GM12878 (cell line): ENCODE measurements at regions not wholly inside any gene's neighbourhood (a gene's known extent, or its start where the extent isn't known, plus 50 kb on each side); places are given as distances from the start of the nearest gene placed in this dataset.

Experiments
- ATAC-seq: fragments of 200-7000 bp; cut with Tn5 transposase; 3 replicates; pipeline ENCODE4 v1.9.1; 2020; ENCODE audit warnings: mild to moderate bottlenecking, moderate library complexity
- BruUV-seq: library from RNA; stranded (reverse); fragments of 400-500 nt; replicated peaks from 2 replicates; lab custom pipeline; 2021; lab: Mats Ljungman, UMichigan
- CTCF ChIA-PET: fragments of 300-600 bp; sonication (Branson Sonifier 250); formaldehyde crosslinking; extraction: SDS; loops from one replicate; lab custom pipeline; 2021; ENCODE audit warnings: inconsistent platforms; lab: Yijun Ruan, JAX
- POLR2A ChIA-PET: fragments of 350-600 bp; formaldehyde crosslinking; extraction: SDS; loops from one replicate; lab custom pipeline; 2021; ENCODE audit warnings: inconsistent platforms; lab: Charles Lee
- RAD21 ChIA-PET: fragments of 300-600 bp; sonication (Branson Sonifier 250); formaldehyde crosslinking; loops from one replicate; lab custom pipeline; 2023; ENCODE audit warnings: antibody characterized with exemption; ENCODE audit not compliant: unreplicated experiment; lab: Charles Lee
- SMC1A ChIA-PET: fragments of 300-600 bp; sonication (Branson Sonifier 250); formaldehyde crosslinking; loops from one replicate; lab custom pipeline; 2023; ENCODE audit not compliant: unreplicated experiment, uncharacterized antibody; lab: Charles Lee
- DNase-seq: peaks from one replicate; pipeline ENCODE4 v3.0.0-alpha.2; 2011; ENCODE audit warnings: low read depth, low spot score
- FAIRE-seq: peaks from 3 replicates; lab custom pipeline; 2011; peaks lifted over from hg19 to GRCh38; lab: Jason Lieb, UNC
- H2AFZ ChIP-seq: 2 replicates; pipeline ENCODE4 v1.6.0; 2011; ENCODE audit warnings: low read depth, low read length, control low read depth; ENCODE audit not compliant: control insufficient read depth
- H3K27ac ChIP-seq: 2 replicates; pipeline ENCODE4 v1.5.1; 2011; ENCODE audit warnings: control low read depth; ENCODE audit not compliant: control insufficient read depth, insufficient read depth
- H3K27me3 ChIP-seq, 2 experiments: replicated peaks in 1 of 2; 2 replicates each; pipeline versions ENCODE4 v1.6.0 to v1.6.1; 2011; ENCODE audit warnings: low read length in 1 of 2; ENCODE audit not compliant: control insufficient read depth in 2 of 2, insufficient read depth in 2 of 2
- H3K36me3 ChIP-seq, 2 experiments: 2 replicates each; pipeline ENCODE4 v1.5.1; 2011; ENCODE audit warnings: low read length in 1 of 2; ENCODE audit not compliant: control insufficient read depth in 2 of 2, insufficient read depth in 2 of 2
- H3K4me1 ChIP-seq: 2 replicates; pipeline ENCODE4 v1.6.1; 2011; ENCODE audit warnings: mild to moderate bottlenecking, low read length, moderate library complexity, mixed read lengths; ENCODE audit not compliant: control insufficient read depth, insufficient read depth
- H3K4me2 ChIP-seq: 2 replicates; pipeline ENCODE4 v1.6.0; 2011; ENCODE audit warnings: control low read depth; ENCODE audit not compliant: control insufficient read depth, insufficient read depth
- H3K4me3 ChIP-seq: fragments of 200-600 bp; sonication (generic); 2 replicates; pipeline ENCODE4 v1.5.1; 2016
- H3K79me2 ChIP-seq: 2 replicates; pipeline ENCODE4 v1.6.0; 2011; ENCODE audit warnings: low read length; ENCODE audit not compliant: control insufficient read depth, insufficient read depth
- H3K9ac ChIP-seq: 2 replicates; pipeline ENCODE4 v1.8.0; 2011; ENCODE audit warnings: low read length, control low read depth, mixed read lengths; ENCODE audit not compliant: control insufficient read depth, insufficient read depth
- H3K9me3 ChIP-seq: replicated peaks from 3 replicates; pipeline ENCODE4 v1.5.1; 2011; ENCODE audit warnings: mild to moderate bottlenecking, low read length; ENCODE audit not compliant: control insufficient read depth, insufficient read depth
- H4K20me1 ChIP-seq: 2 replicates; pipeline ENCODE4 v1.6.0; 2011; ENCODE audit not compliant: control insufficient read depth, insufficient read depth
- ATF7 ChIP-seq: fragments of 450-650 bp; IDR thresholded peaks from 2 replicates; pipeline ENCODE4 v1.6.1; 2016; ENCODE audit warnings: low read depth, mild to moderate bottlenecking
- CEBPB ChIP-seq, 2 experiments: fragments of 150-350 bp in 1 of 2; IDR thresholded peaks; 2 replicates each; pipeline ENCODE4 v1.6.1; 2012 to 2014; ENCODE audit warnings: low read depth in 2 of 2, low read length in 2 of 2, borderline replicate concordance in 1 of 2, inconsistent platforms in 1 of 2
- CREM ChIP-seq: IDR thresholded peaks from 2 replicates; pipeline ENCODE4 v1.6.1; 2014; ENCODE audit warnings: antibody characterized with exemption, low read depth
- IRF4 ChIP-seq: IDR thresholded peaks from 2 replicates; pipeline ENCODE4 v1.6.1; 2011; ENCODE audit warnings: low read depth, low read length
- PML ChIP-seq: IDR thresholded peaks from 2 replicates; pipeline ENCODE4 v1.6.1; 2012; ENCODE audit warnings: low read length, inconsistent platforms
- RAD51 ChIP-seq: fragments of 450-650 bp; IDR thresholded peaks from 2 replicates; pipeline ENCODE4 v1.6.1; 2016; ENCODE audit warnings: moderate library complexity, mild to moderate bottlenecking, inconsistent platforms
- TARDBP ChIP-seq: IDR thresholded peaks from 2 replicates; pipeline ENCODE4 v1.6.1; 2016; ENCODE audit warnings: borderline replicate concordance
- TCF3 ChIP-seq: IDR thresholded peaks from 2 replicates; pipeline ENCODE4 v1.6.1; 2012; ENCODE audit warnings: low read depth, mild to moderate bottlenecking, low read length, borderline replicate concordance; ENCODE audit not compliant: insufficient read depth
- in situ Hi-C: fragments of 300-500 bp; cut with MboI; formaldehyde crosslinking; loops from 9 replicates; pipeline ENCODE4 v1.14.3; 2018; ENCODE audit warnings: mixed read lengths
- intact Hi-C: fragments of 100-400 bp; cut with micrococcal nuclease; formaldehyde crosslinking; loops from one replicate; pipeline ENCODE4 v1.14.2; 2022; ENCODE audit not compliant: unreplicated experiment
- TF ChIP-seq, protein P1 (sequence below): fragments of 450-650 bp; formaldehyde crosslinking; IDR thresholded peaks from 2 replicates; pipeline ENCODE4 v1.4.0; 2020; ENCODE audit warnings: mild to moderate bottlenecking, moderate library complexity
- TF ChIP-seq, protein P2 (sequence below): IDR thresholded peaks from 2 replicates; pipeline ENCODE4 v1.6.1; 2012; ENCODE audit warnings: low read depth, low read length, improper control_type of control experiment
- TF ChIP-seq, protein P3 (sequence below): IDR thresholded peaks from 2 replicates; pipeline ENCODE4 v1.6.1; 2012; ENCODE audit warnings: low read length, inconsistent platforms
- TF ChIP-seq, protein P4 (sequence below): fragments of 450-650 bp; IDR thresholded peaks from 2 replicates; pipeline ENCODE4 v1.6.1; 2017; ENCODE audit warnings: mild to moderate bottlenecking, low read depth, inconsistent platforms; ENCODE audit not compliant: poor library complexity, severe bottlenecking

DNA sequence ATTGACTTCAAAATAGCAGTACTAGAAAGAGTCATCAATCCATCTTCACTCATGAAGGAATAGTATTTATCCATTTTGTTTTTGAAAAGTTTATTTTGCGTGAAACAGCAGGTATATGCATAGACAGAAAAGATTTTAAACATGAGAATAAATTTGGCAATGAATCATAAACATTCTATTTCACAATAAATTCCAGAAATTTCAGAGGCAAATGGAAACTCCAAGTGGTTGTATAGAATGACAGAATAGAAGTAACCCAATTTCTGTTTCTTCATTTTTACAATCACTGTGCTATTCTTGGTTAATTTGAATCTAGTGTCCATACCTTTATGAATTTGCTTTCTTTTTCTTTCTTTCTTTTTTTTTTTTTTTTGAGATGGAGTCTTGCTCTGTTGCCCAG lies 173.0 kb upstream of the ECI2 start (continued):
- TF ChIP-seq, protein P1, sequence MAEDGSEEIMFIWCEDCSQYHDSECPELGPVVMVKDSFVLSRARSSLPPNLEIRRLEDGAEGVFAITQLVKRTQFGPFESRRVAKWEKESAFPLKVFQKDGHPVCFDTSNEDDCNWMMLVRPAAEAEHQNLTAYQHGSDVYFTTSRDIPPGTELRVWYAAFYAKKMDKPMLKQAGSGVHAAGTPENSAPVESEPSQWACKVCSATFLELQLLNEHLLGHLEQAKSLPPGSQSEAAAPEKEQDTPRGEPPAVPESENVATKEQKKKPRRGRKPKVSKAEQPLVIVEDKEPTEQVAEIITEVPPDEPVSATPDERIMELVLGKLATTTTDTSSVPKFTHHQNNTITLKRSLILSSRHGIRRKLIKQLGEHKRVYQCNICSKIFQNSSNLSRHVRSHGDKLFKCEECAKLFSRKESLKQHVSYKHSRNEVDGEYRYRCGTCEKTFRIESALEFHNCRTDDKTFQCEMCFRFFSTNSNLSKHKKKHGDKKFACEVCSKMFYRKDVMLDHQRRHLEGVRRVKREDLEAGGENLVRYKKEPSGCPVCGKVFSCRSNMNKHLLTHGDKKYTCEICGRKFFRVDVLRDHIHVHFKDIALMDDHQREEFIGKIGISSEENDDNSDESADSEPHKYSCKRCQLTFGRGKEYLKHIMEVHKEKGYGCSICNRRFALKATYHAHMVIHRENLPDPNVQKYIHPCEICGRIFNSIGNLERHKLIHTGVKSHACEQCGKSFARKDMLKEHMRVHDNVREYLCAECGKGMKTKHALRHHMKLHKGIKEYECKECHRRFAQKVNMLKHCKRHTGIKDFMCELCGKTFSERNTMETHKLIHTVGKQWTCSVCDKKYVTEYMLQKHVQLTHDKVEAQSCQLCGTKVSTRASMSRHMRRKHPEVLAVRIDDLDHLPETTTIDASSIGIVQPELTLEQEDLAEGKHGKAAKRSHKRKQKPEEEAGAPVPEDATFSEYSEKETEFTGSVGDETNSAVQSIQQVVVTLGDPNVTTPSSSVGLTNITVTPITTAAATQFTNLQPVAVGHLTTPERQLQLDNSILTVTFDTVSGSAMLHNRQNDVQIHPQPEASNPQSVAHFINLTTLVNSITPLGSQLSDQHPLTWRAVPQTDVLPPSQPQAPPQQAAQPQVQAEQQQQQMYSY (CRISPR knock-in tag) = no peak
- no peak for TF ChIP-seq RAD51
- TF ChIP-seq IRF4 = no peak

DNA sequence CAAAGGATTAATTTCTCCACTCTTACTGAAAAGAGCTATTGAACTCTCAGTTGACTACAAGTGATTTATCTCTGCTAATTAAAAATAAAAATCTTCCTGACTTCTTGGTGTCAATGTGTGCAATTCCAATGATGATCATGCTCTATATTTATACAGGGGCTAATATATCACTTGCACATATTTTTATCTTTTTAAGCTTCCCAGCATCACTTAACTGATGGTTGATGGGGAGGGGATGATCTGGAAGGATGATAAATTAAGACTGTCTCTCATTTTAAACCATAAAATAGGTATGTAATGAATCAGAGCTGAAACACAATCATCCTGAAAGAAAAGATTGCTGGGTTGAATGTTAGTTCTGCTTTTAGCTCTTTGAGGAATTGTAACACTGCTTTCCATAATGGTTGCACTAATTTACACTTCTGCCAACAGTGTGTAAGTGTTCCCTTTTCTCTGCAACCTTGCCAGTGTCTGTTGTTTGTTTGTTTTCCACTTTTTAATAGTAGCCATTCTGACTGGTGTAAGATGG lies 169.6 kb upstream of the ECI2 start:
- no peaks in the 10 kb centered on the region for H4K20me1 ChIP-seq
- no peaks in the 10 kb centered on the region for H3K9me3 ChIP-seq
- no peaks in the 10 kb centered on the region for H3K27me3 ChIP-seq
- no peak for FAIRE-seq
- in situ Hi-C loops (no loop called here), intact Hi-C loops (no loop called here)
- no peak overlapping the region for H2AFZ ChIP-seq
- ChIA-PET POLR2A (no interaction called here), CTCF (interaction anchor here (1.3 kb wide), 1 partner anchor 9 kb away, joined by 3 read pairs; no protein-coding TSS in a partner anchor), RAD21 (no interaction called here), SMC1A (interaction anchor here (0.7 to 1.1 kb wide), 2 partner anchors 9 to 31 kb away, joined by 3 read pairs; no protein-coding TSS in a partner anchor)
- no peaks in the 10 kb centered on the region for H3K4me1 ChIP-seq
- no peak overlapping the region for H3K4me2 ChIP-seq
- H3K4me3 ChIP-seq = no peak overlapping the region
- no TSS peak for BruUV-seq
- no peak overlapping the region for H3K27ac ChIP-seq
- H3K36me3 ChIP-seq = no peaks in the 10 kb centered on the region
- H3K9ac ChIP-seq = no peak overlapping the region
- H3K79me2 ChIP-seq = no peaks in the 10 kb centered on the region
- no peak for ATAC-seq
- no peak for DNase-seq
- TF ChIP-seq, protein P2, sequence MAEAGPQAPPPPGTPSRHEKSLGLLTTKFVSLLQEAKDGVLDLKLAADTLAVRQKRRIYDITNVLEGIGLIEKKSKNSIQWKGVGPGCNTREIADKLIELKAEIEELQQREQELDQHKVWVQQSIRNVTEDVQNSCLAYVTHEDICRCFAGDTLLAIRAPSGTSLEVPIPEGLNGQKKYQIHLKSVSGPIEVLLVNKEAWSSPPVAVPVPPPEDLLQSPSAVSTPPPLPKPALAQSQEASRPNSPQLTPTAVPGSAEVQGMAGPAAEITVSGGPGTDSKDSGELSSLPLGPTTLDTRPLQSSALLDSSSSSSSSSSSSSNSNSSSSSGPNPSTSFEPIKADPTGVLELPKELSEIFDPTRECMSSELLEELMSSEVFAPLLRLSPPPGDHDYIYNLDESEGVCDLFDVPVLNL = no peak
- TF ChIP-seq TARDBP (no peak), PML (no peak), CREM (no peak), CEBPB (IDR thresholded peaks at IDR 0.05; ENCODE audit: borderline replicate concordance in 1 of 2, low read depth in 2 of 2, low read length in 2 of 2) (no peak), ATF7 (no peak), TCF3 (no peak)
- TF ChIP-seq, protein P3, sequence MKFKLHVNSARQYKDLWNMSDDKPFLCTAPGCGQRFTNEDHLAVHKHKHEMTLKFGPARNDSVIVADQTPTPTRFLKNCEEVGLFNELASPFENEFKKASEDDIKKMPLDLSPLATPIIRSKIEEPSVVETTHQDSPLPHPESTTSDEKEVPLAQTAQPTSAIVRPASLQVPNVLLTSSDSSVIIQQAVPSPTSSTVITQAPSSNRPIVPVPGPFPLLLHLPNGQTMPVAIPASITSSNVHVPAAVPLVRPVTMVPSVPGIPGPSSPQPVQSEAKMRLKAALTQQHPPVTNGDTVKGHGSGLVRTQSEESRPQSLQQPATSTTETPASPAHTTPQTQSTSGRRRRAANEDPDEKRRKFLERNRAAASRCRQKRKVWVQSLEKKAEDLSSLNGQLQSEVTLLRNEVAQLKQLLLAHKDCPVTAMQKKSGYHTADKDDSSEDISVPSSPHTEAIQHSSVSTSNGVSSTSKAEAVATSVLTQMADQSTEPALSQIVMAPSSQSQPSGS = no peak
- TF ChIP-seq, protein P4, sequence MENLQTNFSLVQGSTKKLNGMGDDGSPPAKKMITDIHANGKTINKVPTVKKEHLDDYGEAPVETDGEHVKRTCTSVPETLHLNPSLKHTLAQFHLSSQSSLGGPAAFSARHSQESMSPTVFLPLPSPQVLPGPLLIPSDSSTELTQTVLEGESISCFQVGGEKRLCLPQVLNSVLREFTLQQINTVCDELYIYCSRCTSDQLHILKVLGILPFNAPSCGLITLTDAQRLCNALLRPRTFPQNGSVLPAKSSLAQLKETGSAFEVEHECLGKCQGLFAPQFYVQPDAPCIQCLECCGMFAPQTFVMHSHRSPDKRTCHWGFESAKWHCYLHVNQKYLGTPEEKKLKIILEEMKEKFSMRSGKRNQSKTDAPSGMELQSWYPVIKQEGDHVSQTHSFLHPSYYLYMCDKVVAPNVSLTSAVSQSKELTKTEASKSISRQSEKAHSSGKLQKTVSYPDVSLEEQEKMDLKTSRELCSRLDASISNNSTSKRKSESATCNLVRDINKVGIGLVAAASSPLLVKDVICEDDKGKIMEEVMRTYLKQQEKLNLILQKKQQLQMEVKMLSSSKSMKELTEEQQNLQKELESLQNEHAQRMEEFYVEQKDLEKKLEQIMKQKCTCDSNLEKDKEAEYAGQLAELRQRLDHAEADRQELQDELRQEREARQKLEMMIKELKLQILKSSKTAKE = no peak
